Astrocyte of the hippocampus (primary cell): ENCODE measurements at regions not wholly inside any gene's neighbourhood (a gene's known extent, or its start where the extent isn't known, plus 50 kb on each side); places are given as distances from the start of the nearest gene placed in this dataset.
"Not testable (repeated sequence)": the region's sequence is repeated elsewhere in the genome, so short reads cannot be mapped to it uniquely, and the experiment has no call there.

Source experiments
- DNase-seq: peaks from one replicate; pipeline ENCODE4 v3.0.0; 2011; ENCODE audit warnings: low read depth, low spot score

DNA sequence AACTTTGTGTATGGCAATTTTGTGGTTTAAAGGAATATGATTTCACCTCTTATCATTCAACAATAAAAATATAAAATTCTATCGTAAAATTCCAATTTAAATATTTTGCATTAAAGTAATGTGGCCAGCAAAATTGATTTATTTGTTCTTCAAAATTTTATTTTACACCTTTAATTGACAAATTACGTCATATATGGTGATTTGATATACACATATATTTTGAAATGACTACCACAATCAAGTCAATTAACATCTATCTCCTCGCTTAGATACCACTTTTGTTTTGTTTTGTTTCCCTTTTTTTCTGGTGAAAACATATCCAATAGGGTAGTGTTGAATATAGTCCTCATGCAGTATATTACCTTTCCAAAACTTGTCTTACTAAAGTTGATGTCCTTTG, 467.6 kb upstream of the HS3ST5 start:
- DNase-seq, result no peak

DNA sequence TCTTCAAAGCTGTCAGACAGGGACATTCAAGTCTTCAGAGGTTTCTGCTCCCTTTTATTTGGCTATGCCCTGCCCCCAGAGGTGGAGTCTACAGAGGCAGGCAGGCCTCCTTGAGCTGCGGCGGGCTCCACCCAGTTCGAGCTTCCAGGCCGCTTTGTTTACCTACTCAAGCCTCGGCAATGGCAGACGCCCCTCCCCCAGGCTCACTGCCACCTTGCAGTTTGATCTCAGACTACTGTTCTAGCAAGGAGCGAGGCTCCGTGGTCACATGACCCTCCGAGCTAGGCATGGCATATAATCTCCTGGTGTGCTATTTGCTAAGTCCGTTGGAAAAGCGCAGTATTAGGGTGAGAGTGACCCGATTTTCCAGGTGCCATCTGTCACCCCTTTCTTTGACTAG, 462.6 kb upstream of the HS3ST5 start:
- not testable (repeated sequence) for DNase-seq

DNA sequence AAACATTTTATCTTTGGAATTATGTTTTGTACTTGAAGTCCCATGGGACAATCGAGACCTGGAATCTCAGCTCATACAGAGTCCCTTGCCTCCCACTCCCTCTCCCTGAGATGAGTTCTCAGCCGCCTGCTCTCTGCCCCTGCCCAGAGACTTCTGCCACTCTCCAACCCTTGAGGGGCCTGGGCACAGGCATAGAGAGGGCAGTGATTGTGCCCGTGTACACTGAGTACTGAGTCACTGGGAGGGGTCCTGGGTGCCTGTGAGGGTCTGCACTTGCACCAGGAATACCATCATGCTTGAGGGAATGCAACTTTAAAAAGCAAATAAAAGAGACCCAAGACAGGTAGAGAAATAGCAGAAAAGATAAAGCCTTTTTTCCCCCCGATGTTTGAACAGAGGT, 453.8 kb upstream of the HS3ST5 start:
- DNase-seq, result no peak

DNA sequence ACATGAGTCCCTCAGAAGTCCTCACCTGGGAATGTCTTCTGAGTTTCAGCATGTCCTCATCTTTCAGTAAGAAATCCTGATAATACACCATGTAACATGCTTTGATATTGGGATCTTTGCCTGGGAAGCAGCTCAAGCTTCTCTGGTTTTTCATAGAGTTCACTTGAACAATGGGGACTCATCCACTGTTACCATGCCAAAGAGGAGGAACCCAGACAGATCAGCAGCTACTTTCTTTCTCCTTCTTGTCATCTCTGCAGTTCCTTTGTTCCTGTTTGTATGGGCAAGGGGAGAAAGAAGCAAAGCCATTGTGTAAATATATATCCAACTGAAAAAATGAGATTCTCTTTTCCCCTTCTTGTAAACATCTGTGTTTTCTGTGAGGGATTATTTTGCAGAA, 450.6 kb upstream of the HS3ST5 start:
- DNase-seq, result no peak

DNA sequence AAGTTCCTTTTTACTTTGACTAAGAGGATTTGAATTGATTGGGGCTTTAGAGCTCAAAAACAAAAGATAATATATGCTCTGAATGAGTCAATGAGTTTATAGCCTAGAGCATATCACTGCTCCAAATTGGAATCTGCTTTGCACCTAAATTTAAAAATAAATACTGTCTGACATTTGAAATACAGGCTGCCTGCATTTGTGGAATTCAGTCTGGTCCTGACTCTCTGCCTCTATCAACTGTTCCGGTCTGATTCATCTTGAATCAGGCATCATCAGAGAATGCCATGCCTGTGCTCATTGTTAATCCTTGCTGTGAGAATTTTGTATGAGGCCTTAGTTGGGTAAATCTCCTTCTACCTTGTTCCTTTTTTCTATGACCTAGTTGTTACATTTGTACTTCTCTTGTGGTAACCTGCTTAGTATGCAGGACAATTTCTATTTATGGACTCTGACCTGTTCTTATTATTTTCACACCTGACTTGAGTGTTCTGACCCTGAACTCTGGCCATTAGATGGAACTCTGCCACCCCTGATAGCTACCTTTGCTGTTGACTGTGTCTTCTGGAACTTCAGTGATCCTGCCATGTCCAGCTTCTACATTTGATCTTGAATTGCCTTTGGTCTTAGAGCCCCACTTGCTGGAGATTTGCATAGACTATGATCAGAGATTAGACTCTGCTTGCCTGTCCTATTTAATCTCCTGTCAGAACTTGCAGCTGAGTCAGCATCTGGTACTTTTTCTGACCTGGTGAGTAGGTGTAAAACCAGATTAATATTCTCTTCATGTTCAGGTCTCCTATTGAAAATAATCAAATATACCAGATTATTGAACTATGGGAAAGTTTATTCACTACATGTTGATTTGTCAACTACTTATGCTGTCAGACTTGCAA, 442.7 kb upstream of the HS3ST5 start:
- peak; percentile 58 for DNase-seq

DNA sequence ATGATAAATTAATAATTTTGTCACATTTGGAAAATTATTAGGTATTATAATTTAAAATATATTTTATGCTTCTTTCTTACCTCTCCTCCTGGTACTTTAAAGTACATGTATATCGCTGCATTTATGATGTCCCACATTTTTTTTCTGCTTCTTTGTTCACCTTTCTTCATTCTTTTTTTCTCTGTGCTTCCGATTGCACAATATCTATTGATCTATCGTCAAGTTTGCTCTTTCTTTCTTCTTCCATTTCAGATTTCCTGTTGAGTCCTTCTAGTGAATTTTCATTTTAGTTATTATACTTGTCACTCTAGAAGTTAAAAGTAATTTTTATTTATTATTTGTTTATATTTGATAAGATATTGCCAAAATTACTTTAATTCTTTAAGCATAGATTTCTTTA, 441.0 kb upstream of the HS3ST5 start:
- DNase-seq, result no peak

DNA sequence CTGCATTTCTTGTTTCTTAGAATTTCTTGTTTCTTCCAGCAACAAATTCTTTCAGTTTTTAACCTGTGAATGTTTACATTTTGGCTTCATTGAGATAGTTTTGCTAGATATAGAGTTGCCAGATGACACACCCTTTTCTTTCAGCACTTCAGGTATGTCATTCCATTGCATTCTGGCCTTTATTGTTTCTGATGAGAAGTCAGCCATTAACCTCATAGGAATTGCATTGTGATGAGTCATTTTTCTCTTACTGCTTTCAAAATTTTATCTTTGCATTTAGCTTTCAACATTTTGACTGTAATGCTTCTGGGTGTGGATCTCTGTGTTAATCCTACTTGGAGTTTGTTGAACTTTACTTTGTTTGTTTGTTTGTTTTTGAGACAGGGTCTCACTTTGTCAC, 440.3 kb upstream of the HS3ST5 start:
- DNase-seq, result peak; percentile 12

DNA sequence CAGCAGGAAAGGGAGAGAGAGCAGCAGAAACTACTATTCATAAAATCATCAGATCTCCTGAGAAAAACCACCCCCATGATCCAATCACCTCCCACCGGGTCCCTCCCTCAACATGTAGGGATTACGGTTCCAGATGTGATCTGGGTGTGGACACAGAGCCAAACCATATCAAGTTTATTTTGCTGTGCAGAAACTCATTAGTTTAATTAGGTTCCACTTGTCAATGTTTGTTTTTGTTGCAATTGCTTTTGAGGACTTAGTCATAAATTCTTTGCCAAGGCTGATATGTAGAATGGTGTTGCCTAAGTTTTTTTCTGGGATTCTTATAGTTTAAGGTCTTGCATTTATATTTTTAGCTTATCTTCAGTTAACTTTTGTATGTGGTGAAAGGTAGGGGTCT, 422.0 kb upstream of the HS3ST5 start:
- DNase-seq, result no peak

DNA sequence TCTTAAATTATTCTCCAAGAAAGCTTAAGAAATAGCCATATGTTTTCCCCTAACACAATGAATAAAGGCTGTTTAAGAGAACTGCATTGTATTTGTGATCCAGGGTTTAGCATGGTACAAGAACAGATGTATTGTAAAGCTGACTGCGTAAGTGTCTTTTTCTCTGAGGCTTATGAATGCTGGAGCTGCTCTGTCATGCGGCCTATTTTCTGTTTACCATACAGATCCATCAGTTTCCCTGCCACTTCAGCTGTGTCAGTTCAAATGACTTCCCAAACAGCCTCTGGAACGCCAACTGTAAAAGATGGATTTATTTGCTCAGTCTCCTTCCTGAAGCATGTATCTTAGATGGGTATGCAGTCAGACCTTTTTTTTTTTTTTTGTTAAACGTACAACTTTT, 419.3 kb upstream of the HS3ST5 start:
- no peak for DNase-seq

DNA sequence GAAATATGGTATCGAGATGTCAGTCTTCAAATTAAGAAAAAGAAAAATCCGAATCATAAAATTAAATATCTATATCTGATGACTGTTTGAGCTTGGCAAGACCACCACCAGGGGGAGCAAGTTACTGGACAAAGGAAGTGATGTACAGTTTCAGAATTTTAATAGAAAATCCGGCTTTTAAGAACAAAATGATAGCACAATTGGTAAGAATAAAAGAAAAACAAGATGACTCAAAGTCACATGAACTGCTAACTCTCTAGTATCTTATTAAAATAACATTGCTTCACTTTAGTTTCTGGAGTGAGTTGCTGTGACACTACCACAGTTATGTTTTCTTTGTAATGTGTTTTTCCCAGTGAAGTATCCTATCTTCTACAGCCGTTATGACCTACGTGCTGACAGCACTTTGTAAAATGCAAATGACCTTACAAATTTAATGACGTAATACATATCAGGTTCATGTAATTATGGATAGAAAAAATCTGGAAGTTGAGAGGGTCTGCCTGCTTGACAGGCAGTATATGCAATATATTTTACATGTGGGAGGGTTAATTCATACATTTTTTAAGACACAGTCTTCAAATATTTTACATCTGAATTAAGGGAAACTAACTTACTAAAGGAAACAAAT, 405.3 kb upstream of the HS3ST5 start:
- peak; percentile 78 for DNase-seq

DNA sequence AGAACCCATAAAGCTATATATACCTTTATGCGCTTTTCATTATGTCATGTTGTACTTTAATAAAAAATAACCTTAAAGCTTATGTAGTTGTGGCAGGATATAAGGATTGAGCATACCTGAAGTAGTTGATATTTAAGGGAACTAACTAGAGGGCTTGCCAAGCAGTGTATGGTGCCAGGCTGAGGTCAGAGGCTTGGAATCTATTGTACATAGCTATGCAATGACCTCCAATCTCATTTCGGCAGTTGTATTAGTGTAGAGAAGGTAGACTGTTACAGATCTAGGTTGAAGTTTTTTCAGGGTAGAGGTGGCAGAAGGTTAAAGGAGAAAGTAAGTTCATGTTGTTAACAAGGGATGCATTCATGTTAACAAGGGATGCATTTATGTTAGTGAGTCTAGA, 397.7 kb upstream of the HS3ST5 start:
- peak; percentile 83 for DNase-seq

DNA sequence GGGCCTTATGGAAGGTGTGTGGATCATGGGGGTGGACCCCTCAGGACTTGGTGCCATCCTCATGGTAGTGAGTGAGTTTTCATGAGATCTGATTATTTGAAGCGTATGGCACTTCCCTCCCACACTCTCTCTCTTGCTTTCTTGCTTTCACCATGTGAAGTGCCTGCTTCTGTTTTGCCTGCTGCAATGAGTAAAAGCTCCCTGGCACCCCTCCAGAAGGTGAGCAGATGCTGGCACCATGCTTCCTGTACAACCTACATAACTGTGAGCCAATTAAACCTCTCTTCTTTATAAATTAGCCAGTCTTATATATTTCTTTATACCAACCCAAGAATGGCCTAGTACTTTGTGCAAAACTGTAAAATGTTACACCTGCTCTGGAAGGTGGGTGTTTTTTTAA, 396.8 kb upstream of the HS3ST5 start:
- DNase-seq, result peak; percentile 11

DNA sequence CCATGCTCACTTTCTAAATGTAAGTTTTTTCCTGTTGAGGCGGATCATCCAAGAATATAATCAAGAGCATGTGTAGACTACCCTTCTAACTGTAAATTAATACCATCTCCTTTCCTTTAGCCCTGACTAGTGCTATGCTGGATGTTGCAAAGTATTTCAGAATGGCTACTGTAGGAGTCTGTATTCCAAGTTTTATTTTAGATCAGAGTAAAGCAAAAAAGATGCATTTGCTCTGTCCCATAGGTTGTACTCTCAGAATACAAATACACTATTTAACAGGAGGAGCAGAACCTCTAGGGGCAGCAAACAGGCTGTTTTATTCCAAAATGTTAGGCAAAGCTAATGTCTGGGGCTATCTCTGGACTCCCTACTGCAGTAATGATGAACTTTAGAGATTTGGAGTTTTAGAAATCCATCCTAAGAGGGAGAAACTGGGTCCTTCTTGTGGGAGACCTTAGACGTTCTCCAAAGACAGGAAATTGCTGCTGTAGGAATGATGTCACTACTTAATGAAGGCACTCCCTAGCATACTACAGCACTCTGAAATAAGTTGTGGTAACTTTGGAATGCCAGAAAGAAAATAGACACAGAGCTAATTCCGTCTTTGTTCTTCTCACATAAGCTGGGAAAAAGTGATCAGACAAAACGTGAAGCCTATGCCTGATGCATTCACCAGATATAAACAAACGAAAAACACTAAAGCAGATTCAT, 392.4 kb upstream of the HS3ST5 start:
- DNase-seq, result peak; percentile 61

DNA sequence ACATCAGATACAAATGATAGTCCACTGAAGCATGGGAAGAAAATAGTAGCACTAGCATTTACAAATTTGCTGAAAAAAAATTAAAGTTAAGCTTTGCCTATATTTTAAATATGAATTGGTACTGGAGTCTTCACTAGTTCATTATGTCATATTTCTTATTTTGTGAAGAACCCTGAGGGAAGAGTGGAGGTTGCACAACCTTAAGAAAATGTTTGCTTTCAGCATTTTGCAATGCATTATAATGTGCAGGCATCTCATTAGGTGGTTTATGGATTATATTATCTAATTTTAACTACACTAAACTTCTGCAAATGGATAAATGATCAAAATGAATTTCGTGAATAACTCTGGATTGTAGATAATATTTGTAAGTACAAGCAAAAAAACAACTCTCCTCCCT, 390.8 kb upstream of the HS3ST5 start:
- DNase-seq, result no peak

DNA sequence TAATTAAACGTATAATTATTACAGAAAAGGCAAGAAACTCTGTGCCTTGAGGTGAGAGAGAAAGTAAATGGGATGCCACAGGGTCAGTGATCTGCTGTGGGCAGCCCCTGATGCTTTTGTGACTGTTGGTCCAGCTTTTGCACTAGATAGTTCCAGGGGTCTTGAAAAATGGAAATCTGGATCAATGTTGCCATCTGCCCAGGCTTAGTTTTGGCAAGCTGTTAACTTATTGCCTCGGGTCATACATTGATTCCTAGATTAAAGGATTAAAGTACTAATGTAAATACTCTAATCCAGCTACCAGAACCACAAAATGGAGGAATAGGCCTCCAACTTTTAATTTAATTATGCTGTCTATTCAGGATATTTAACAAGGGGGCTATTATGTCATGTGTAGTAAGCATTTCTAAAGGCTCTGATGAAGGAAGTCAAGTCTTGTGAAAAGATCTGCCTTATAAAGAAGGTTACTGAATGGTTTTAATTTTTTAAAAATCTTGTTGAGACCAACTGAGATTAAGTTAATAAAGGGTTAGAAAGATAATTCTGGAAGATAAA, 376.0 kb upstream of the HS3ST5 start:
- DNase-seq, result no peak

DNA sequence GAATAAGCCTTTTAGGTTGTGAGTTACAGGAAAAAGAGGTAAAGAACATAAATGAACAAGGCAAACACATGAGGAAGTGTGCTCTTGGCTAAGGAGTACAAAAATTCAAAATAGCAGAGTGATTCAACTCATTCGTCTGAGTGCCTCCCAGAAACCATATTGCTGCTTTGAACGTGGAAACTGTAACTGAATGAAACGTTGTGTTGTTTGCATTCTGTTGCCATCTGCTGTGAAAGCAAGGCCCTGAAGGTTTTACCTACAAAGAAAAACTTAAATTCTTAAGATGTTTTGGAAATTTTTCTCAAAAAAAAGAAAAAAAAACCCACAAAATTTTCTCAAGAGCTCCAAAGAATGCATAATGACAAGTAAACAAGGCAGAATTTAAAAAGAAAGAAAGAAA, 375.4 kb upstream of the HS3ST5 start:
- peak; percentile 43 for DNase-seq

DNA sequence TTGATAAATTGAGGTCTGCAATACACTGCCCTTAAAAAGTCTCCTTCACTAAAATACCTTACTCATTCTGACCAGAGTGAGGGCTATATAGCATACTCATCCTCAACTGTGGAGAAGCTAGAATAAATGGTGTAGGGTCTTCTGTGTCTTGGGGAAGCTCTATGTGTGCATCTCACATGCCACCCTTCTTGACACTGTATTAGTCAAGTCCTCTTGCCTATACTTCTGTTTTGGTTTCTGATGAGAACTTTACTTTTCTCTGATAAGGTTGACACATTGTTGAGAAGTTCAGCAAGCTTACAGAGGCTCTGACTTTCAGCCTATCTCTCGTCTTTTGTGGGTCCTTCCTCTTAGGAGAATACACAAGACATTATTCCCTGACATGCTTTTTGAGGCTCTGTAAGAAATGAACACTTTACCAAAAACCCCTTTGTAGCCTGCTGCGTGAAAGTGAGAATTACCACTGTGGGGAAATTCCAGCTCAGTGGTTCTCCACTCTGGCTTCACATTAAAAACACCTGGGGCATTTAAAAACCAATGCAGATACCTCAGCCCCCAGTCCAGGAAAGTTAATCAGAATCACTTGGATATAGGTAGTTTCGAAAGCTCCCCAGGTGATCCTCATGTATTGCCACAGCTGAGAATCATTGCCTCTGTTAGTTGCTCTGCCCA, 372.1 kb upstream of the HS3ST5 start:
- no peak for DNase-seq

DNA sequence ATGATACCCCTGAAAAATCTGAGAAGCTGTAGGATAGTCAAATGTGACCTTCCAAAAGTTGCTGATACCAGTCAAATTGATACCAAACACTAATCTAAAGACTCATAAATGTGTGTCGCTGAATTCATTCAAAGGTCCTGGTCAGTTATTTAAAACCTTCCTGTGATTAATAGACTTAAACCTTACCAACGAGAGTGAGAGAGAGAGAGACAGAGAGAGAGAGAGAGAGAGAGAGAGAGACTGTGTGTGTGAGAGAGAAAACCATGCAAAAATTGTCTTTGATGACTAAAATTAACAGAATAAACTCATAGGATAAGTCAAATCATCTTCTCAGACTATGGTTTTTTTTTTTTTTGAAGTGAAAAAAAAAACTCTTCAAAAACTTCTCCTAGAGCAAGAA, 370.9 kb upstream of the HS3ST5 start:
- no peak for DNase-seq

DNA sequence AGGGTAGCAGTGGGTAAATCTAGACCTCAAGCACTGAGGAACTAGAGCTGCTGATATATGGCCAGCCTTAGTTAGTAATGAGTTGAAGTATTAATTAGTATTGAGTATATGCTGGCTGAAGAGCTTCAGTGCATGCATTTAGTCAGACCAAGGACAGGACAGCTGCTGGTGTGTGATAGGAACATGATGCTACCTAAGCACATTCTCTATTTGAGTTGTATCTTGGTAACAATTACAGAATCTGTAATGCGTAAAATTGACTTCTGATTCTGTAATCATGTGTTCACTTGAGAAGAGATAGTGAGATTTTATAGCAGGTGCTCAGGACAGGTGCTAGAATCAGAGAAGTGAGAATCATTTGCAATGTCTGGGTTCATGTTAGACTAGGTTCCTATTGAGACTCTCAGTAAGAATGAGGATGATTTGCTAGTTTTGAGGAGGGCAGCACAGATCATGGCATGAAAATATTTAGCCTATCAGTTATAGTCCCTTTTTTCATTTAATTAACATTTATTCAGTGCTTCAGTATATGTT, 369.4 kb upstream of the HS3ST5 start:
- no peak for DNase-seq

DNA sequence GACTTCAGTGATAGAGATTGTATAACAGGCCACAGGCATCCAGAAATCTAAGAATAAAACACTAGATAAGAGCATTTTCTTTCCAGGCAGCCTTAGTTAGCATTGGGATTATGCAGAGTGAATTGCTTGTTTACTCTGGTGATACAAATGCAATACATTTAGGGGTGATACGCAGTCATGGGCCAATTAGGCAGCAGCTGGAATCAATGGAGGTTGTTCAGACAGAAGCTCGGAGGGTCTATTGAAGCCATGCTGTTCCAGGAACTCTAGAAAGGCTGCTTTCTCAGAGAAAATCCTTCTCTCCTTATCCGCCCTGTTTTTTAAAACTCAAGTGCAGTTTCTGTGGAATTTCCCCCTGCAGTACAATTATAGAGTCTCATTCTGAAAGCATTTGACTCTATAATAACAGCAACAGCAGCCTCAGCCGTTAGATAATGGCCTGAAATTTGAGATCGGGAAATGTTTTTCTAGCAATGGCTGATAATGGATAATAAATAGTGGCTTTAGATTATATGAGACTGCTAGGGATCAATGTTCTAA, 364.3 kb upstream of the HS3ST5 start:
- peak; percentile 57 for DNase-seq

DNA sequence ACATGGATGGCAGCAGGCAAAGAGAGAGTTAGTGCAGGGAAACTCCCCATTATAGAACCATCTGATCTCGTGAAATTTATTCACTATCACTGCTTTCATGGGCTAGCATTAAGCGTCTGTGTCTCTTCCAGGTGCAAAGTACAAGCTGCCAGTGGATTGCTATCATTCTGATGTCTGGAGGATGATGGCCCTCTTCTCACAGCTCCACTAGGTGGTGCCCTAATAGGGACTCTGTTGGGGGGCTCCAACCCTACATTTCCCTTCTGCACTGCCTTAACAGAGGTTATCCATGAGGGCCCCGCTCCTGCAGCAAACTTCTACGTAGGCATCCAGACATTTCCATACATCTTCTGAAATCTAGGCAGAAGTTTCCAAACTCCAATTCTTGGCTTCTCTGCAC, 347.8 kb upstream of the HS3ST5 start:
- DNase-seq, result no peak
